ENCODE measurements at regions not wholly inside any gene's neighbourhood (a gene's known extent, or its start where the extent isn't known, plus 50 kb on each side); places are given as distances from the start of the nearest gene placed in this dataset.
"Not testable (repeated sequence)": the region's sequence is repeated elsewhere in the genome, so short reads cannot be mapped to it uniquely, and the experiment has no call there.

- FAIRE-seq (no peak), DNase-seq (ENCODE audit: low spot score in 2 of 2) (no peak)
These were observed 104.5 kb upstream of the UGP2 start for GRCh38 chr2:63737081-63737751.

- DNase-seq (ENCODE audit: low spot score in 2 of 2) (no peak), FAIRE-seq (no peak)
These were observed 103.7 kb upstream of the UGP2 start for GRCh38 chr2:63738019-63738418.

GRCh38 chr2:63739180-63739579, 102.5 kb upstream of the UGP2 start:
- DNase-seq (ENCODE audit: low spot score in 2 of 2); FAIRE-seq: not testable (repeated sequence)

GRCh38 chr2:63740020-63740419, 101.7 kb upstream of the UGP2 start:
- FAIRE-seq (no peak), DNase-seq (ENCODE audit: low spot score in 2 of 2) (no peak)

GRCh38 chr2:63740943-63741342, 100.8 kb upstream of the UGP2 start:
- DNase-seq (ENCODE audit: low spot score in 2 of 2) = no peak
- FAIRE-seq = no peak

GRCh38 chr2:63741884-63742579, 99.7 kb upstream of the UGP2 start:
- DNase-seq (ENCODE audit: low spot score in 2 of 2) (no peak), FAIRE-seq (no peak)

- no peak for DNase-seq (ENCODE audit: low spot score in 2 of 2)
- no peak for FAIRE-seq
These were observed 99.1 kb upstream of the UGP2 start for GRCh38 chr2:63742580-63742976.

GRCh38 chr2:63743170-63743981, 98.3 kb upstream of the UGP2 start:
- DNase-seq (ENCODE audit: low spot score in 2 of 2) (no peak), FAIRE-seq (no peak)

- no peak for DNase-seq (ENCODE audit: low spot score in 2 of 2)
These were observed 97.4 kb upstream of the UGP2 start for GRCh38 chr2:63743982-63744966.

GRCh38 chr2:63746548-63746947, 95.1 kb upstream of the UGP2 start:
- not testable (repeated sequence) for FAIRE-seq; DNase-seq (ENCODE audit: low spot score in 2 of 2)

More at GRCh38 chr2:63743982-63744966, 97.4 kb upstream of the UGP2 start:
- FAIRE-seq = no peak

- FAIRE-seq (no peak), DNase-seq (ENCODE audit: low spot score in 2 of 2) (no peak)
These were observed 89.8 kb upstream of the UGP2 start for GRCh38 chr2:63751901-63752300.

GRCh38 chr2:63755216-63755615, 86.5 kb upstream of the UGP2 start:
- no peak for DNase-seq (ENCODE audit: low spot score in 2 of 2)
- FAIRE-seq = no peak

- FAIRE-seq (no peak), DNase-seq (ENCODE audit: low spot score in 2 of 2) (no peak)
These were observed 85.7 kb upstream of the UGP2 start for GRCh38 chr2:63755965-63756364.

GRCh38 chr2:63763391-63763941, 78.2 kb upstream of the UGP2 start:
- FAIRE-seq = no peak
- DNase-seq (ENCODE audit: low spot score in 2 of 2) = no peak

GRCh38 chr2:63764630-63765029, 77.1 kb upstream of the UGP2 start:
- FAIRE-seq = no peak
- no peak for DNase-seq (ENCODE audit: low spot score in 2 of 2)

- FAIRE-seq (no peak), DNase-seq (ENCODE audit: low spot score in 2 of 2) (no peak)
These were observed 76.6 kb upstream of the UGP2 start for GRCh38 chr2:63765117-63765516.

GRCh38 chr2:63767307-63767706, 74.4 kb upstream of the UGP2 start:
- FAIRE-seq = no peak
- DNase-seq (ENCODE audit: low spot score in 2 of 2) = no peak

GRCh38 chr2:63768051-63768450, 73.6 kb upstream of the UGP2 start:
- FAIRE-seq = no peak

GRCh38 chr2:63769915-63770314, 71.8 kb upstream of the UGP2 start:
- no peak for FAIRE-seq
- DNase-seq (ENCODE audit: low spot score in 2 of 2) = no peak

More at GRCh38 chr2:63768051-63768450, 73.6 kb upstream of the UGP2 start:
- DNase-seq (ENCODE audit: low spot score in 2 of 2) = no peak

- FAIRE-seq = no peak
- no peak for DNase-seq (ENCODE audit: low spot score in 2 of 2)
These were observed 69.6 kb upstream of the UGP2 start for GRCh38 chr2:63772061-63772460.
